ENCODE measurements at regions not wholly inside any gene's neighbourhood (a gene's known extent, or its start where the extent isn't known, plus 50 kb on each side); places are given as distances from the start of the nearest gene placed in this dataset.

DNA sequence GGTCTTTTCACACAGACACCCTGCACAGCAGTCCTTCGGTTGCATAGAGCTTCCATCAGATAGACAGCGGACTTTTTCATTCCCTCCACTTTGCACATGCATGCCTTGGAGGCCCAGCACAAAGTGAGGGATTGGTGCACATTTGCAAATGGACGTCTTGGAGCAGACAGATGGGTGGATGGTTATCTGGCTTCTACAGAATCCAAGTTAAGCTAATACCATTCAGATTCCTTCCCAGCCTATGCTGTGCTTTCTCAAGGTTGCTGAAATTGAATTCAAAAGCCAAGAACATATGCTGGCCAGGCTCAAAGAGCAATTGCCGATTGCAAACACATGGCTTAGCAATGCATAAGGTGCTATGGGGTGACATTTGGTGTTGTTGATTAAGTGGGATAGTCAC is 186.4 kb downstream of the VAPA start:
- TF ChIP-seq, protein P1, sequence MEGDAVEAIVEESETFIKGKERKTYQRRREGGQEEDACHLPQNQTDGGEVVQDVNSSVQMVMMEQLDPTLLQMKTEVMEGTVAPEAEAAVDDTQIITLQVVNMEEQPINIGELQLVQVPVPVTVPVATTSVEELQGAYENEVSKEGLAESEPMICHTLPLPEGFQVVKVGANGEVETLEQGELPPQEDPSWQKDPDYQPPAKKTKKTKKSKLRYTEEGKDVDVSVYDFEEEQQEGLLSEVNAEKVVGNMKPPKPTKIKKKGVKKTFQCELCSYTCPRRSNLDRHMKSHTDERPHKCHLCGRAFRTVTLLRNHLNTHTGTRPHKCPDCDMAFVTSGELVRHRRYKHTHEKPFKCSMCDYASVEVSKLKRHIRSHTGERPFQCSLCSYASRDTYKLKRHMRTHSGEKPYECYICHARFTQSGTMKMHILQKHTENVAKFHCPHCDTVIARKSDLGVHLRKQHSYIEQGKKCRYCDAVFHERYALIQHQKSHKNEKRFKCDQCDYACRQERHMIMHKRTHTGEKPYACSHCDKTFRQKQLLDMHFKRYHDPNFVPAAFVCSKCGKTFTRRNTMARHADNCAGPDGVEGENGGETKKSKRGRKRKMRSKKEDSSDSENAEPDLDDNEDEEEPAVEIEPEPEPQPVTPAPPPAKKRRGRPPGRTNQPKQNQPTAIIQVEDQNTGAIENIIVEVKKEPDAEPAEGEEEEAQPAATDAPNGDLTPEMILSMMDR (conservative IDR thresholded peaks at IDR 0.05; ENCODE audit: low read depth in 2 of 2) = no peak
- TF ChIP-seq POLR2AphosphoS5 (IDR thresholded peaks at IDR 0.05; ENCODE audit: low read depth) = no peak
- no peak for TF ChIP-seq CREB1 (CRISPR knock-in tag; IDR thresholded peaks at IDR 0.05; ENCODE audit: low read depth)
